Right cardiac atrium (tissue), 5 donors: ENCODE measurements at regions not wholly inside any gene's neighbourhood (a gene's known extent, or its start where the extent isn't known, plus 50 kb on each side); places are given as distances from the start of the nearest gene placed in this dataset.
A peak's percentile ranks its signal among the peaks of the same experiment; 100 is the strongest.
"Not testable (repeated sequence)": the region's sequence is repeated elsewhere in the genome, so short reads cannot be mapped to it uniquely, and the experiment has no call there.

Experiments used
- ATAC-seq, 2 donors: fragments of 200-7000 bp; cut with Tn5 transposase; one replicate each; pipeline versions ENCODE4 v1.8.0 to v1.9.1; 2020; ENCODE audit warnings: moderate library complexity in 2 of 2, mild to moderate bottlenecking in 1 of 2
- DNase-seq, 3 donors: peaks; one replicate each; pipeline ENCODE4 v3.0.0-alpha.2; 2020
- H3K27ac ChIP-seq: one replicate; pipeline ENCODE4 v1.5.1; 2013; ENCODE audit warnings: mild to moderate bottlenecking, low read length, control low read depth, moderate library complexity
- H3K27me3 ChIP-seq: one replicate; pipeline ENCODE4 v1.6.1; 2013; ENCODE audit not compliant: control insufficient read depth, insufficient read depth
- H3K4me1 ChIP-seq: one replicate; pipeline ENCODE4 v1.6.1; 2013; ENCODE audit warnings: low read length; ENCODE audit not compliant: control insufficient read depth, insufficient read depth
- H3K4me3 ChIP-seq: one replicate; pipeline ENCODE4 v1.5.1; 2013; ENCODE audit warnings: low read length, control low read depth
- H3K9me3 ChIP-seq: one replicate; pipeline ENCODE4 v1.6.1; 2013; ENCODE audit warnings: low read length; ENCODE audit not compliant: control insufficient read depth
- WGBS: extraction: QIAGEN DNeasy Blood & Tissue Kit; methylation state at CpG from one replicate; pipeline ENCODE4 v1.1.7; 2013; 5-methylcytosine and 5-hydroxymethylcytosine counted together
- intact Hi-C, 4 donors: fragments of 100-400 bp; cut with DNase I; formaldehyde crosslinking; loops; one replicate each; pipeline versions ENCODE4 v1.11.0 to v1.14.0; 2022 to 2023
- donor health status: healthy with polysubstance abuse.
- donor health status: DM: no; HTN: yes; CAD: no.
- donor health status: DM: no; HTN: no; CAD: no.
- donor health status: DM: no; HTN: yes; CAD: no; lungs with severe emphysema.
- donor health status: DM: yes; HTN: yes; CAD: no.

DNA sequence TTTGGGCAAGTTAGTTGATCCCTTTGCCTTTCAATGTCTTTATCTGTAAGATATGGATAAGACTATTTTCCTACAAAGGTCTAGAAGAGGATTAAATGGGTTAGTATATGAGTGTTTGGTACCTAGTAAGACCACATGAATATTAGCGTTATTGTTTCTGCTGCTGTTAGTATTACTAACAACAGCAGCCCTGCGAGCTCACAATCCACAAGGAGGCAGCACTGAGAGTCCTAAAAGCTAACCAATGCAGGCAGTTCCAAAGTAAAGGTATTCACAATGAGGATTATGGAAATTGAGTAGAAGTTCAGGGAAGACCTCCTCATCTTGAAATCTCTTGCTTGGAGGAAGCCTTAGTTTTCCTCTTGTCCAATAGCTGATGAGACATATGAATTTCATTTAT is 248.9 kb downstream of the TDRD15 start:
- Histone ChIP-seq H3K27me3 (no peaks in the 10 kb centered on the region), H3K27ac (no peak overlapping the region), H3K4me1 (no peaks in the 10 kb centered on the region), H3K4me3 (no peak overlapping the region), H3K9me3 (no peaks in the 10 kb centered on the region)
- WGBS = 68% methylated on average over 2 of the region's 2 CpGs
- DNase-seq (no peak), ATAC-seq (no peak)
- intact Hi-C loops = no loop called here

GRCh38 chr2:21376864-21377263 is 253.1 kb downstream of the TDRD15 start:
- no peak overlapping the region for H3K4me3 ChIP-seq
- H3K27ac ChIP-seq = no peak overlapping the region
- H3K9me3 ChIP-seq = no peaks in the 10 kb centered on the region
- ATAC-seq = no peak
- intact Hi-C loops = no loop called here
- WGBS = 88% methylated on average over 3 of the region's 3 CpGs
- H3K27me3 ChIP-seq = no peaks in the 10 kb centered on the region
- H3K4me1 ChIP-seq = no peaks in the 10 kb centered on the region
- DNase-seq = no peak

DNA sequence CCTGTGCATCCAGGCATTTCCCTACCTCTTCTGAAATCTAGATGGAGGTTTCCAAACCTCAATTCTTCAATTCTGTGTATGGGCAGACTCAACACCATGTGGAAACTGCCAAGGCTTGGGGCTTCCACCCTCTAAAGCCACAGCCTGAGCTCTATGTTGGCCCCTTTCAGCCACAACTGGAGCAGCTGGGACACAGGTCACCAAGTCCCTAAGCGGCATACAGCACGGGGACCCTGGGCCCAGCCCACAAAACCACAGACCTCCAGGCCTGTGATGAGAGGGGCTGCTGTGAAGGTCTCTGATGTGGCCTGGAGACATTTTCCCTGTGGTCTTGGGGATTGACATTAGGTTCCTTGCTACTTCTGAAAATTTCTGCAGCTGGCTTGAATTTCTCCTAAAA is 255.4 kb downstream of the TDRD15 start:
- Histone ChIP-seq H3K4me3 (no peak overlapping the region), H3K27me3 (no peaks in the 10 kb centered on the region), H3K4me1 (no peaks in the 10 kb centered on the region), H3K9me3 (no peaks in the 10 kb centered on the region), H3K27ac (no peak overlapping the region)
- no peak for ATAC-seq
- intact Hi-C loops = no loop called here
- 86% methylated on average over 2 of the region's 2 CpGs for WGBS
- no peak for DNase-seq

GRCh38 chr2:21379668-21380067 is 255.9 kb downstream of the TDRD15 start:
- H3K9me3 ChIP-seq, intact Hi-C loops, H3K27me3 ChIP-seq, H3K4me3 ChIP-seq, H3K27ac ChIP-seq, H3K4me1 ChIP-seq, DNase-seq, ATAC-seq: not testable (repeated sequence)
- 89% methylated on average over 2 of the region's 2 CpGs for WGBS

DNA sequence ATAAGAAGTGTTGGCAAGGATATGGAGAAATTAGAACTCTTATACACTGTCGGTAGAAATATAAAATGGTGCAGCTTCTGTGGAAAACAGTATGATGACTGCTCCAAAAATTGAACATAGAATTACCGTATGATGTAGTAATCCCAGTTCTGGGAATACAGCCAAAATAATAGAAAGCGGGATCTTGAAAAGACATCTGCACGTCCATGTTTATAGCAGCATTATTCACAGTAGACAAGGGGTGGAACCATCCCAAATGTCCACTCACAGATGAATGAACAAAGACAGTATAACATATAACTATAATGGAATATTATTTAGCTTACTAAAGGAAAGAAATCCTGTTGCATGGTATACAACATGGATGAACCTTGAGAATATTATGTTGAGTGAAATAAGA is 257.7 kb downstream of the TDRD15 start:
- Histone ChIP-seq H3K27ac (no peak overlapping the region), H3K27me3 (no peaks in the 10 kb centered on the region), H3K4me1 (no peaks in the 10 kb centered on the region), H3K9me3 (no peaks in the 10 kb centered on the region), H3K4me3 (no peak overlapping the region)
- ATAC-seq (no peak), DNase-seq (no peak)
- 36% methylated on average over 4 of the region's 4 CpGs for WGBS
- intact Hi-C loops = no loop called here

GRCh38 chr2:21382701-21383520 is 259.1 kb downstream of the TDRD15 start:
- WGBS = 62% methylated on average over 5 of the region's 5 CpGs
- no peaks in the 10 kb centered on the region for H3K9me3 ChIP-seq
- H3K4me1 ChIP-seq = no peaks in the 10 kb centered on the region
- intact Hi-C loops = no loop called here
- ATAC-seq = no peak
- no peak for DNase-seq
- H3K4me3 ChIP-seq = no peak overlapping the region
- H3K27ac ChIP-seq = no peak overlapping the region
- no peaks in the 10 kb centered on the region for H3K27me3 ChIP-seq

- Histone ChIP-seq H3K4me1 (no peaks in the 10 kb centered on the region), H3K27me3 (no peaks in the 10 kb centered on the region), H3K9me3 (no peaks in the 10 kb centered on the region), H3K27ac (no peak overlapping the region), H3K4me3 (no peak overlapping the region)
- DNase-seq (no peak), ATAC-seq (no peak)
- WGBS = 90% methylated on average over 3 of the region's 3 CpGs
- intact Hi-C loops = no loop called here
These were observed 262.9 kb downstream of the TDRD15 start for GRCh38 chr2:21386666-21387065.

- WGBS = 13% methylated on average over 4 of the region's 4 CpGs
- Histone ChIP-seq H3K4me1 (no peaks in the 10 kb centered on the region), H3K4me3 (no peak overlapping the region), H3K27ac (no peak overlapping the region), H3K27me3 (peaks cover 3% of the 10 kb centered on the region), H3K9me3 (no peaks in the 10 kb centered on the region)
- DNase-seq (no peak), ATAC-seq (no peak)
- intact Hi-C loops = no loop called here
These were observed 268.9 kb downstream of the TDRD15 start for GRCh38 chr2:21392649-21393048.

DNA sequence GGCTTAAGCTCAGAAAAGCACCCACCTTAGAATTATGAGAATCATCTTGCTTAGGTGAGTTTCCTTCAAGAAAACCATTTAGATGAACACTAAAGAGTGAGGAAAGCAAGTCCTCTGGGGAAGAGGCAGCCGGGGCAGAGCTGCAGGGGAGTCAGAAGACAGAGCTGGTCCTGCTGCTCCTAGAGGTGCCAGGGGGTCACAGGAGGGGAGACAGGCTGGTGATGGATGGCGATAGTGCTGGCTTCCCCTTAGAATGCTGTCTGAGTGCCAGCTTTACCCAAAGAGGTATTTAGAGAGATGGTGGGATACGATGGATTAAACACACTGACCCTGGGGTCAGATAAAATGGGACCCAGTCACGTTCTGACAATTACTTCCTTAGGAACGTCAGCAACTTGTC is 269.4 kb downstream of the TDRD15 start:
- intact Hi-C loops = no loop called here
- no peak overlapping the region for H3K27ac ChIP-seq
- DNase-seq (no peak), ATAC-seq (no peak)
- 40% methylated on average over 5 of the region's 5 CpGs for WGBS
- H3K4me1 ChIP-seq = no peaks in the 10 kb centered on the region
- no peak overlapping the region for H3K4me3 ChIP-seq
- peaks cover 3% of the 10 kb centered on the region for H3K27me3 ChIP-seq
- H3K9me3 ChIP-seq = no peaks in the 10 kb centered on the region

GRCh38 chr2:21395366-21395765 is 271.6 kb downstream of the TDRD15 start:
- WGBS = 67% methylated on average over 4 of the region's 4 CpGs
- Histone ChIP-seq H3K27me3 (peaks cover 3% of the 10 kb centered on the region), H3K4me1 (no peaks in the 10 kb centered on the region), H3K4me3 (no peak overlapping the region), H3K9me3 (no peaks in the 10 kb centered on the region), H3K27ac (no peak overlapping the region)
- intact Hi-C loops = no loop called here
- DNase-seq = no peak
- ATAC-seq = peak; percentile 44 to 63

DNA sequence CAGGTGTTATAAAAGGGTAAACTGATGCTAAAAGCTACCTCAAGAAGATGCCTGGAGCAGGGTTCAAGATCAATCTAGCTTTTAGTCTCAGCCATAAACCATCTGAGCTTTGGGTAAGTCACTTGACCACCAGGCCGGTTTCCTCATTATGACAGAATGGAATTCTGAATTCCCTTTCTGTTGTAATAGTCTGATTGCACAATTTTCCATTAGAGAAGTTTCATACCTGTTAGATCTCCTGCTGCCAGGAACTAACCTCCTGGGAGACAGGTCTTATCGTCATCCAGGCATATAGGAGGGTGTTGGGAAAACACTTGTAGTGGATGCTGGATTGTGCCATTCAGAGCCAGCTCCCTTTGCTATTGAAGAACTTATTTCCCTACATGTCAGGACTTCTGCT is 272.5 kb downstream of the TDRD15 start:
- no peak for ATAC-seq
- 84% methylated on average over 2 of the region's 2 CpGs for WGBS
- H3K4me3 ChIP-seq = no peak overlapping the region
- intact Hi-C loops = no loop called here
- H3K9me3 ChIP-seq = no peaks in the 10 kb centered on the region
- DNase-seq = no peak
- H3K27me3 ChIP-seq = peaks cover 3% of the 10 kb centered on the region
- no peak overlapping the region for H3K27ac ChIP-seq
- no peaks in the 10 kb centered on the region for H3K4me1 ChIP-seq
